IMR-90 (cell line): ENCODE measurements at regions not wholly inside any gene's neighbourhood (a gene's known extent, or its start where the extent isn't known, plus 50 kb on each side); places are given as distances from the start of the nearest gene placed in this dataset.

Experiments used
- ATAC-seq: fragments of 200-7000 bp; cut with Tn5 transposase; 2 replicates; pipeline ENCODE4 v1.9.1; 2020; ENCODE audit warnings: low read depth, mild to moderate bottlenecking, moderate library complexity
- BruUV-seq: library from RNA; stranded (reverse); fragments of 400-500 nt; replicated peaks from 2 replicates; lab custom pipeline; 2021; lab: Mats Ljungman, UMichigan
- CTCF ChIA-PET: fragments of 300-600 bp; formaldehyde crosslinking; extraction: SDS; loops from one replicate; lab custom pipeline; 2021; ENCODE audit warnings: antibody characterized with exemption; lab: Yijun Ruan, JAX
- POLR2A ChIA-PET: fragments of 300-600 bp; sonication (Branson Sonifier 250); formaldehyde crosslinking; loops from one replicate; lab custom pipeline; 2022; ENCODE audit warnings: antibody characterized with exemption; ENCODE audit not compliant: unreplicated experiment; lab: Charles Lee
- DNase-seq: peaks from one replicate; pipeline ENCODE4 v3.0.0; 2013
- H2AFZ ChIP-seq: replicated peaks from 2 replicates; pipeline ENCODE3; 2013; ENCODE audit warnings: low read length, mild to moderate bottlenecking; ENCODE audit not compliant: poor library complexity
- H2AK5ac ChIP-seq: 2 replicates; pipeline ENCODE4 v1.6.1; 2013; ENCODE audit warnings: low read depth, low read length, inconsistent platforms
- H2AK9ac ChIP-seq: replicated peaks from 2 replicates; pipeline ENCODE3; 2013; ENCODE audit warnings: mild to moderate bottlenecking, low read depth, low read length, moderate library complexity; ENCODE audit not compliant: poor library complexity
- H2BK120ac ChIP-seq: 2 replicates; pipeline ENCODE4 v1.6.1; 2013; ENCODE audit warnings: low read depth, low read length, inconsistent platforms
- H2BK15ac ChIP-seq: 3 replicates; pipeline ENCODE4 v1.6.1; 2013; ENCODE audit warnings: low read depth, low read length, inconsistent platforms
- H2BK20ac ChIP-seq: 2 replicates; pipeline ENCODE4 v1.6.1; 2013; ENCODE audit warnings: low read depth, mild to moderate bottlenecking, inconsistent platforms, low read length, moderate library complexity
- H2BK5ac ChIP-seq: 2 replicates; pipeline ENCODE4 v1.6.1; 2013; ENCODE audit warnings: mild to moderate bottlenecking, low read depth, low read length, inconsistent platforms; ENCODE audit not compliant: poor library complexity, severe bottlenecking
- H3K14ac ChIP-seq: replicated peaks from 2 replicates; pipeline ENCODE4 v1.6.1; 2013; ENCODE audit warnings: low read depth, low read length, inconsistent platforms
- H3K18ac ChIP-seq: 2 replicates; pipeline ENCODE4 v1.6.1; 2013; ENCODE audit warnings: low read depth, low read length, control low read depth
- H3K23ac ChIP-seq: 2 replicates; pipeline ENCODE4 v1.6.1; 2013; ENCODE audit warnings: low read depth, low read length, inconsistent platforms
- H3K27ac ChIP-seq: 2 replicates; pipeline ENCODE4 v1.5.1; 2013; ENCODE audit warnings: mild to moderate bottlenecking, control low read depth, low read length; ENCODE audit not compliant: insufficient read depth
- H3K27me3 ChIP-seq: 2 replicates; pipeline ENCODE4 v1.6.1; 2013; ENCODE audit warnings: low read length; ENCODE audit not compliant: control insufficient read depth, insufficient read depth
- H3K36me3 ChIP-seq: 2 replicates; pipeline ENCODE4 v1.6.1; 2013; ENCODE audit warnings: low read length, mixed read lengths; ENCODE audit not compliant: control insufficient read depth, insufficient read depth
- H3K4ac ChIP-seq: 2 replicates; pipeline ENCODE4 v1.6.1; 2013; ENCODE audit warnings: low read depth, low read length, inconsistent platforms
- H3K4me1 ChIP-seq: 2 replicates; pipeline ENCODE4 v1.6.1; 2013; ENCODE audit warnings: low read length, mixed read lengths; ENCODE audit not compliant: control insufficient read depth, insufficient read depth
- H3K4me2 ChIP-seq: 2 replicates; pipeline ENCODE4 v1.6.1; 2013; ENCODE audit warnings: low read depth, mild to moderate bottlenecking, control low read depth, low read length, moderate library complexity
- H3K4me3 ChIP-seq: 2 replicates; pipeline ENCODE4 v1.5.1; 2013; ENCODE audit warnings: low read depth, mild to moderate bottlenecking, control low read depth, low read length, moderate library complexity; ENCODE audit not compliant: insufficient read depth
- H3K56ac ChIP-seq: 2 replicates; pipeline ENCODE4 v1.6.1; 2013; ENCODE audit warnings: low read length, inconsistent platforms; ENCODE audit not compliant: insufficient read depth; ENCODE audit errors: extremely low read depth
- H3K79me1 ChIP-seq, 2 experiments: 2 replicates each; pipeline ENCODE4 v1.6.1; 2013; ENCODE audit warnings: low read length in 2 of 2, inconsistent platforms in 1 of 2, low read depth in 1 of 2
- H3K9ac ChIP-seq: 2 replicates; pipeline ENCODE4 v1.6.1; 2013; ENCODE audit warnings: low read depth, low read length, control low read depth
- H3K9me1 ChIP-seq: 2 replicates; pipeline ENCODE4 v1.6.1; 2013; ENCODE audit warnings: low read length, inconsistent platforms; ENCODE audit not compliant: insufficient read depth
- H3K9me3 ChIP-seq: 2 replicates; pipeline ENCODE4 v1.6.1; 2013; ENCODE audit warnings: low read length; ENCODE audit not compliant: control insufficient read depth, insufficient read depth
- H4K20me1 ChIP-seq: 2 replicates; pipeline ENCODE4 v1.6.1; 2013; ENCODE audit warnings: low read length, inconsistent platforms; ENCODE audit not compliant: insufficient read depth
- H4K5ac ChIP-seq: 2 replicates; pipeline ENCODE4 v1.6.1; 2013; ENCODE audit warnings: mild to moderate bottlenecking, low read depth, low read length, control low read depth
- H4K8ac ChIP-seq, 2 experiments: 2 replicates each; pipeline ENCODE4 v1.6.1; 2013; ENCODE audit warnings: low read depth in 2 of 2, low read length in 2 of 2, control low read depth in 1 of 2, inconsistent platforms in 1 of 2
- H4K91ac ChIP-seq: 2 replicates; pipeline ENCODE4 v1.6.1; 2013; ENCODE audit warnings: low read depth, low read length, inconsistent platforms; ENCODE audit not compliant: insufficient read depth
- BHLHE40 ChIP-seq: fragments of 150-350 bp; IDR thresholded peaks from 2 replicates; pipeline ENCODE4 v1.6.1; 2016; ENCODE audit warnings: mild to moderate bottlenecking, low read depth, low read length
- CEBPB ChIP-seq: IDR thresholded peaks from 2 replicates; pipeline ENCODE4 v1.6.1; 2012; ENCODE audit warnings: low read depth, low read length, improper control_type of control experiment
- CHD1 ChIP-seq: IDR thresholded peaks from 2 replicates; pipeline ENCODE4 v1.6.1; 2012; ENCODE audit warnings: low read depth, low read length, improper control_type of control experiment
- MAFK ChIP-seq: IDR thresholded peaks from 2 replicates; pipeline ENCODE4 v1.6.1; 2012; ENCODE audit warnings: low read depth, low read length, improper control_type of control experiment
- MAZ ChIP-seq: IDR thresholded peaks from 2 replicates; pipeline ENCODE4 v1.6.1; 2012; ENCODE audit warnings: low read depth, mild to moderate bottlenecking, low read length, improper control_type of control experiment, moderate library complexity, borderline replicate concordance
- NFE2L2 ChIP-seq: fragments of 150-350 bp; IDR thresholded peaks from 2 replicates; pipeline ENCODE4 v1.6.1; 2016; ENCODE audit warnings: low read depth, mild to moderate bottlenecking, low read length
- POLR2A ChIP-seq: IDR thresholded peaks from 2 replicates; pipeline ENCODE4 v1.6.1; 2012; ENCODE audit warnings: mild to moderate bottlenecking, low read depth, low read length
- RAD21 ChIP-seq: IDR thresholded peaks from 2 replicates; pipeline ENCODE4 v1.6.1; 2012; ENCODE audit warnings: low read length, improper control_type of control experiment
- RFX5 ChIP-seq: IDR thresholded peaks from 2 replicates; pipeline ENCODE4 v1.8.0; 2012; ENCODE audit warnings: low read depth, mild to moderate bottlenecking, low read length, moderate library complexity
- SMC3 ChIP-seq: fragments of 150-350 bp; IDR thresholded peaks from 2 replicates; pipeline ENCODE4 v1.6.1; 2016; ENCODE audit warnings: low read depth, mild to moderate bottlenecking, antibody characterized with exemption, low read length, moderate library complexity
- WGBS, 2 experiments: methylation state at CpG; one replicate each; pipeline versions ENCODE4 v1.1.5 to v1.1.7; 2013; ENCODE audit warnings: missing lambda C conversion rate in 2 of 2; ENCODE audit not compliant: insufficient read length in 1 of 2; ENCODE audit errors: extremely low coverage in 2 of 2; 5-methylcytosine and 5-hydroxymethylcytosine counted together
- dilution Hi-C: fragments of 300-500 bp; cut with HindIII; formaldehyde crosslinking; loops from one replicate; pipeline ENCODE4 v1.14.3; 2018; ENCODE audit warnings: low sequenced_read_pairs; ENCODE audit not compliant: unreplicated experiment
- in situ Hi-C: fragments of 300-500 bp; cut with MboI; formaldehyde crosslinking; loops from 3 replicates; pipeline ENCODE4 v1.14.3; 2019; ENCODE audit warnings: low sequenced_read_pairs, inconsistent platforms, mixed read lengths
- intact Hi-C: fragments of 100-400 bp; cut with micrococcal nuclease; formaldehyde crosslinking; loops from 2 replicates; pipeline ENCODE4 v1.10.0; 2022
- TF ChIP-seq, protein P1 (sequence below): fragments of 150-350 bp; IDR thresholded peaks from 2 replicates; pipeline ENCODE4 v1.6.1; 2017; ENCODE audit warnings: mild to moderate bottlenecking, antibody characterized with exemption, low read length, low read depth
- TF ChIP-seq, protein P2 (sequence below): fragments of 150-350 bp; IDR thresholded peaks from 2 replicates; pipeline ENCODE4 v1.6.1; 2016; ENCODE audit warnings: low read depth, mild to moderate bottlenecking, low read length, moderate library complexity, borderline replicate concordance

DNA sequence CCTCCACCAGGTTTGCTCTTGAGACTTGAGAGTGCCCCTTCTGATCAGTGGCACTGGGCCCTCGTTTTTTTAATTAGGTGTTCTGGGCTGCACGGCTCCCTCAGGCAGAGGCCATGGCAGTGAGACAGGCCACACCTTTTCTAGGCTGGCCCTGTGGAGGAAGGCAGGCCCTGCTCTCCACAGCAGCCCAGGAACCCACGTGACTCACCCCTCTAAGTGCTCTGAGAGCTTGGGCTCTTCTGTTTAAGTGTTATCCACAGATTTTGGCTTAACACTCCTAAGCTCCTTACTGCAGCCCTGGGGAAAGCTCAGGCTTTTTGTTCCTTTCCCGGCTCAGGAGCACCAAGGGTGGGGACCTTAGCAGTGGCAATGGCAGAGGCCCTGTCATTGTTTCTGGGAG, 463.2 kb upstream of the GBE1 start:
- Histone ChIP-seq H3K4ac (no peak overlapping the region), H3K4me1 (no peaks in the 10 kb centered on the region), H3K23ac (no peak overlapping the region), H2AK9ac (no peak overlapping the region), H4K5ac (no peak overlapping the region), H3K56ac (no peak overlapping the region), H2BK5ac (no peak overlapping the region), H2AK5ac (no peak overlapping the region), H3K4me3 (no peak overlapping the region), H4K91ac (no peak overlapping the region), H3K9me3 (peaks cover 13% of the 10 kb centered on the region; the same call in 1 of the 2 replicates), H2AFZ (no peak overlapping the region), H3K9me1 (no peaks in the 10 kb centered on the region), H2BK20ac (no peak overlapping the region), H3K9ac (no peak overlapping the region), H3K36me3 (no peaks in the 10 kb centered on the region), H3K27me3 (no peaks in the 10 kb centered on the region), H3K18ac (no peak overlapping the region), H4K8ac (no peak overlapping the region), H3K79me1 (no peaks in the 10 kb centered on the region), H4K20me1 (no peaks in the 10 kb centered on the region), H3K14ac (no peak overlapping the region), H3K27ac (no peak overlapping the region), H2BK15ac (no peak overlapping the region), H2BK120ac (no peak overlapping the region), H3K4me2 (no peak overlapping the region)
- TF ChIP-seq SMC3 (no peak), NFE2L2 (no peak), CHD1 (no peak), MAFK (no peak), RAD21 (no peak), CEBPB (no peak), RFX5 (no peak), MAZ (no peak), POLR2A (no peak), BHLHE40 (no peak)
- TF ChIP-seq, protein P1, sequence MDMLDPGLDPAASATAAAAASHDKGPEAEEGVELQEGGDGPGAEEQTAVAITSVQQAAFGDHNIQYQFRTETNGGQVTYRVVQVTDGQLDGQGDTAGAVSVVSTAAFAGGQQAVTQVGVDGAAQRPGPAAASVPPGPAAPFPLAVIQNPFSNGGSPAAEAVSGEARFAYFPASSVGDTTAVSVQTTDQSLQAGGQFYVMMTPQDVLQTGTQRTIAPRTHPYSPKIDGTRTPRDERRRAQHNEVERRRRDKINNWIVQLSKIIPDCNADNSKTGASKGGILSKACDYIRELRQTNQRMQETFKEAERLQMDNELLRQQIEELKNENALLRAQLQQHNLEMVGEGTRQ, result no peak
- TF ChIP-seq, protein P2, sequence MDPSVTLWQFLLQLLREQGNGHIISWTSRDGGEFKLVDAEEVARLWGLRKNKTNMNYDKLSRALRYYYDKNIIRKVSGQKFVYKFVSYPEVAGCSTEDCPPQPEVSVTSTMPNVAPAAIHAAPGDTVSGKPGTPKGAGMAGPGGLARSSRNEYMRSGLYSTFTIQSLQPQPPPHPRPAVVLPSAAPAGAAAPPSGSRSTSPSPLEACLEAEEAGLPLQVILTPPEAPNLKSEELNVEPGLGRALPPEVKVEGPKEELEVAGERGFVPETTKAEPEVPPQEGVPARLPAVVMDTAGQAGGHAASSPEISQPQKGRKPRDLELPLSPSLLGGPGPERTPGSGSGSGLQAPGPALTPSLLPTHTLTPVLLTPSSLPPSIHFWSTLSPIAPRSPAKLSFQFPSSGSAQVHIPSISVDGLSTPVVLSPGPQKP, result no peak
- in situ Hi-C loops, result no loop called here
- no peak for ATAC-seq
- ChIA-PET CTCF (no interaction called here), POLR2A (no interaction called here)
- no TSS peak for BruUV-seq
- no CpG with 5 or more reads among the region's 4 CpGs for WGBS, 2 experiments
- no peak for DNase-seq
- intact Hi-C loops, result no loop called here
- dilution Hi-C loops, result no loop called here
